GM18511 (cell line): ENCODE measurements at regions not wholly inside any gene's neighbourhood (a gene's known extent, or its start where the extent isn't known, plus 50 kb on each side); places are given as distances from the start of the nearest gene placed in this dataset.

ENCODE experiments used
- ATAC-seq: cut with Tn5 transposase; IDR thresholded peaks from one replicate; pipeline ENCODE4 v1.9.1; 2021; ENCODE audit warnings: mild to moderate bottlenecking, moderate library complexity; ENCODE audit not compliant: unreplicated experiment

- no peak for ATAC-seq
These were observed 58.9 kb upstream of the TRABD2B start for GRCh38 chr1:48055876-48056764.

GRCh38 chr1:48054232-48054631, 57.0 kb upstream of the TRABD2B start:
- ATAC-seq, result no peak

GRCh38 chr1:48052923-48053291, 55.7 kb upstream of the TRABD2B start:
- ATAC-seq, result no peak

GRCh38 chr1:48051466-48052126, 54.4 kb upstream of the TRABD2B start:
- ATAC-seq, result no peak

- no peak for ATAC-seq
These were observed 52.8 kb upstream of the TRABD2B start for GRCh38 chr1:48049823-48050535.

- no peak for ATAC-seq
These were observed 51.8 kb upstream of the TRABD2B start for GRCh38 chr1:48048980-48049379.

- ATAC-seq, result no peak
These were observed 50.9 kb upstream of the TRABD2B start for GRCh38 chr1:48048064-48048463.

- no peak for ATAC-seq
These were observed 49.9 kb upstream of the TRABD2B start for GRCh38 chr1:48047116-48047515.
